Transverse colon (tissue), 4 donors: ENCODE measurements at regions not wholly inside any gene's neighbourhood (a gene's known extent, or its start where the extent isn't known, plus 50 kb on each side); places are given as distances from the start of the nearest gene placed in this dataset.

Experiments
- DNase-seq: peaks from one replicate; pipeline ENCODE4 v3.0.0-alpha.2; 2019
- H3K27ac ChIP-seq, 4 donors: fragments of 200-600 bp; sonication (generic); 2 replicates each; pipeline ENCODE4 v1.5.1; 2016 to 2018; ENCODE audit warnings: inconsistent platforms in 4 of 4
- H3K27me3 ChIP-seq: fragments of 200-600 bp; sonication (generic); 2 replicates; pipeline ENCODE4 v1.5.1; 2017; ENCODE audit warnings: inconsistent platforms
- H3K36me3 ChIP-seq, 4 donors: fragments of 200-600 bp; sonication (generic); 2 replicates each; pipeline ENCODE4 v1.5.1; 2017 to 2019; ENCODE audit warnings: inconsistent platforms in 4 of 4
- H3K4me1 ChIP-seq, 4 donors: fragments of 200-600 bp; sonication (generic); 2 replicates each; pipeline ENCODE4 v1.5.1; 2017 to 2020; ENCODE audit warnings: inconsistent platforms in 4 of 4
- H3K4me3 ChIP-seq, 4 donors: fragments of 200-600 bp; sonication (generic); 1 replicate in 1 of 4; 2 replicates in 3 of 4; pipeline versions ENCODE4 v1.5.1 to v1.6.1; 2017 to 2019; ENCODE audit warnings: inconsistent platforms in 4 of 4
- H3K9me3 ChIP-seq, 2 donors: fragments of 200-600 bp; sonication (generic); 2 replicates each; pipeline ENCODE4 v1.5.1; 2017 to 2019; ENCODE audit warnings: inconsistent platforms in 2 of 2
- EP300 ChIP-seq: sonication (generic); formaldehyde crosslinking; IDR thresholded peaks from one replicate; pipeline ENCODE4 v1.6.1; 2017; ENCODE audit warnings: antibody characterized with exemption, low read depth
- POLR2A ChIP-seq: fragments of 450-650 bp; IDR thresholded peaks from one replicate; pipeline ENCODE4 v1.6.1; 2016; ENCODE audit warnings: antibody characterized with exemption, mild to moderate bottlenecking, moderate library complexity
- POLR2AphosphoS5 ChIP-seq, 3 donors: sonication (generic); formaldehyde crosslinking; IDR thresholded peaks; one replicate each; pipeline ENCODE4 v1.6.1; 2016; ENCODE audit warnings: antibody characterized with exemption in 3 of 3
- WGBS, 2 donors: methylation state at CpG; one replicate each; pipeline ENCODE4 v1.1.5; 2018; ENCODE audit warnings: low coverage in 1 of 2; 5-methylcytosine and 5-hydroxymethylcytosine counted together
- in situ Hi-C, 4 donors: fragments of 200-750 bp; cut with MboI; loops; one replicate each; pipeline versions ENCODE4 v1.15.0 to v1.15.1; 2017; ENCODE audit warnings: low sequenced_read_pairs in 3 of 4, low pct_ligation_motif_present in 1 of 4, low pct_unique_long_range_greater_than_20kb in 1 of 4
- intact Hi-C: fragments of 100-400 bp; cut with DNase I; formaldehyde crosslinking; loops from one replicate; pipeline ENCODE4 v1.15.1; 2023; ENCODE audit warnings: low total_unique reads
- TF ChIP-seq, protein P1 (sequence below), 5 experiments: fragments of 200-600 bp in 3 of 5; fragments of 450-650 bp in 2 of 5; sonication (generic) in 3 of 5; IDR thresholded peaks; 1 replicate in 2 of 5; 2 replicates in 3 of 5; pipeline ENCODE4 v1.5.1; 2016 to 2017; ENCODE audit warnings: antibody characterized with exemption in 5 of 5, inconsistent platforms in 3 of 5, mild to moderate bottlenecking in 2 of 5, moderate library complexity in 1 of 5

DNA sequence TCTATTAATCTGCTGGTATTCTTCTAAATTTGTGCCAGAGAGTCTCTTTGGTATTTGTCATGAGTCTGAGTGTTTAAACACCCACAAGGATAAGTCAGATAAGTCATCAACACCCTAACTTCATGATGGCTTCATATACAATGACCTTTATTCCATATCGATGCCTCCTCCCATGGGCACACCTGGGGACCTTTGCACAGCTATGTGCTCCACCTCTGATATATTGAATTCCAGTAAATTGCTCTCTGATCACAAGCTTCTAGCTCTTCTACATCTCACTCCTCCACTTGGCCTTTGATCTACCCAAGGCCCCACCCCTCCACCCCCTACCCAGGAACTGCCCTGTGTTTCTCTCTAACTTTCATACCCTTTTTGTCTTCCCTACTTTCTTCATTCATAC lies 102.7 kb upstream of the MIER3 start:
- in situ Hi-C loops (no loop called here), intact Hi-C loops (no loop called here)
- peak overlapping the region; percentile 67 to 85 (median 83) for H3K27ac ChIP-seq
- H3K27me3 ChIP-seq = no peaks in the 10 kb centered on the region
- DNase-seq = peak; percentile 71
- no peaks in the 10 kb centered on the region for H3K36me3 ChIP-seq
- TF ChIP-seq EP300 (peak; percentile 43), POLR2A (no peak), POLR2AphosphoS5 (IDR thresholded peaks at IDR 0.05) (peak in 2 of 3 donors; percentile 18 to 61)
- H3K4me1 ChIP-seq = peaks cover 0 to 31% (median 11%) of the 10 kb centered on the region in 4 donors
- H3K4me3 ChIP-seq = no peak overlapping the region
- H3K9me3 ChIP-seq = no peaks in the 10 kb centered on the region
- 61 to 83% methylated on average over 1 of the region's 1 CpG for WGBS, 2 donors

DNA sequence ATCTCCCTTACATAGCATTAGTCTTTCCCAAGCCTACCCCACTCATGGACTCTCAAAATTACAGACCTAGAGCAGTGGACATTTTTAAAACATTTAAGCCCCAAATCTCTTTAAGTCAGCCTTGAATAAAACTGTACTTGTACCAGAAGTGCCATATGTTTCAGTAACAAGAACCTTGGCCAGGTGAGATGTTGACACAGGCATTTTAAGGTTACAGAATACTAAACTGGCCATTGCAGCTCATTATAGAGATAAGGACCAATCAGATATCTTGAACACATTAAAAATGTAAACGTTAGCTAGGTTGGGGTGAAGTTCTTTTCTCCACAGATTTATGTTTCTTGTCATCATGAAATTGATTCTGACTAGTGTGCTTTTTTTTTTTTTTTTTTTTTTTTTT lies 103.8 kb upstream of the MIER3 start:
- Histone ChIP-seq H3K9me3 (no peaks in the 10 kb centered on the region), H3K4me1 (peaks cover 0 to 31% (median 11%) of the 10 kb centered on the region in 4 donors), H3K36me3 (no peaks in the 10 kb centered on the region), H3K27me3 (no peaks in the 10 kb centered on the region), H3K27ac (peak overlapping the region; percentile 67 to 85 (median 83)), H3K4me3 (no peak overlapping the region)
- in situ Hi-C loops (no loop called here), intact Hi-C loops (no loop called here)
- WGBS, 2 donors = 39 to 63% methylated on average over 1 of the region's 1 CpG
- TF ChIP-seq POLR2AphosphoS5 (IDR thresholded peaks at IDR 0.05) (no peak), EP300 (no peak), POLR2A (no peak)
- TF ChIP-seq, protein P1, sequence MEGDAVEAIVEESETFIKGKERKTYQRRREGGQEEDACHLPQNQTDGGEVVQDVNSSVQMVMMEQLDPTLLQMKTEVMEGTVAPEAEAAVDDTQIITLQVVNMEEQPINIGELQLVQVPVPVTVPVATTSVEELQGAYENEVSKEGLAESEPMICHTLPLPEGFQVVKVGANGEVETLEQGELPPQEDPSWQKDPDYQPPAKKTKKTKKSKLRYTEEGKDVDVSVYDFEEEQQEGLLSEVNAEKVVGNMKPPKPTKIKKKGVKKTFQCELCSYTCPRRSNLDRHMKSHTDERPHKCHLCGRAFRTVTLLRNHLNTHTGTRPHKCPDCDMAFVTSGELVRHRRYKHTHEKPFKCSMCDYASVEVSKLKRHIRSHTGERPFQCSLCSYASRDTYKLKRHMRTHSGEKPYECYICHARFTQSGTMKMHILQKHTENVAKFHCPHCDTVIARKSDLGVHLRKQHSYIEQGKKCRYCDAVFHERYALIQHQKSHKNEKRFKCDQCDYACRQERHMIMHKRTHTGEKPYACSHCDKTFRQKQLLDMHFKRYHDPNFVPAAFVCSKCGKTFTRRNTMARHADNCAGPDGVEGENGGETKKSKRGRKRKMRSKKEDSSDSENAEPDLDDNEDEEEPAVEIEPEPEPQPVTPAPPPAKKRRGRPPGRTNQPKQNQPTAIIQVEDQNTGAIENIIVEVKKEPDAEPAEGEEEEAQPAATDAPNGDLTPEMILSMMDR (IDR thresholded peaks at IDR 0.05) = no peak
- no peak for DNase-seq

DNA sequence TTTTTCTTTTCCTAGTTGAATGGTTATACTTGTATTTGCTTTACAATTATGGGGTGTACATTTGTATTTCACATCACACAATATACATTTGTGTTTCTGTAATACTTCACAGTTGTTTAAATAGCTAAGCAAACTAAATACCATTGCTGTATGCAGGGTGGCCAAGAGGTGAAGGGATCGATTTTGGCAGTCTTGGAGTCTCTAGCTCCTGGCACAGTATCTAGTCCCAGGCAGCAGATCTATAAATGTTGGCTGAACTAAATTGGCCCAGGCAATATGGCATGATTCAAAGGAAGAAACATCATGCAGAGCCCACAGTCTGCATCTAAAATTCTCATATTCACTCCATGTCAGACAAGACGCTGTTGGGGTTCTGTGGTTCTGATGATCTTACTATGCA lies 110.1 kb upstream of the GPBP1 start:
- Histone ChIP-seq H3K4me3 (no peak overlapping the region), H3K4me1 (no peaks in the 10 kb centered on the region), H3K36me3 (no peaks in the 10 kb centered on the region), H3K9me3 (peaks cover 3 to 6% of the 10 kb centered on the region in 2 donors), H3K27ac (no peak overlapping the region), H3K27me3 (no peaks in the 10 kb centered on the region)
- intact Hi-C loops (no loop called here), in situ Hi-C loops (no loop called here)
- no peak for DNase-seq
- TF ChIP-seq, protein P1 (IDR thresholded peaks at IDR 0.05) = no peak
- no peak for TF ChIP-seq POLR2AphosphoS5 (IDR thresholded peaks at IDR 0.05)
- TF ChIP-seq POLR2A = no peak
- no peak for TF ChIP-seq EP300
- WGBS, 2 donors = 60 to 77% methylated on average over 2 of the region's 2 CpGs

DNA sequence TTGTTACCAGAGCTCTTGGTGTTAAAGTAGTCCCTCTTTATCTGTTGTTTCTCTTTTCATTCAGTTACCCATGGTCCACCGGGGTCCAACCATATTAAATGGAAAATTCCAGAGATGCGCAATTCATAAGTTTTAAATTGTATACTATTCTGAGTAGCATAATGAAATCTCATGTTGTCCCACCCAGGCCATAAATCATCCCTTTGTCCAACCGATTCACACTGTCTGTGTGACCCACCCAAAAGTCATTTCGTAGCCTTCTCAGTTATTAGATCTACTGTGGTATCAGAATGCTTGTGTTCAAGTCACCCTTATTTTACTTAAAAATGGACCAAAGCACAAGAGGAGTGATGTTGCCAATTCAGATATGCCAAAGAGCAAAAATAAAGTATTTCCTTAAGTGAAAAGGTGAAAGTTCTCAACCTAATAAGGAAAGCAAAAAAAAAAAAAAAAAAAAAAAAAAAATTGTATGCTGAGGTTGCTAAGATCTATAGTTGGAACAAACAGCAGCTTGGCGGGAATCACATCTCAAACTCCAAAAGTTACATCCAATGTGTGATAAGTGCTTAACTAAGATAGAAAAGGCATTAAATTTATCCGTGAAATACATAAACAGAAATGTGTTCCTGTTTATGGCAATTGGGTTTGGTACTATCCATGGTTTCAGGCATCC lies 106.8 kb upstream of the GPBP1 start:
- TF ChIP-seq EP300 (no peak), POLR2AphosphoS5 (IDR thresholded peaks at IDR 0.05) (no peak), POLR2A (no peak)
- TF ChIP-seq, protein P1 (IDR thresholded peaks at IDR 0.05) = no peak
- no peaks in the 10 kb centered on the region for H3K4me1 ChIP-seq
- no peak overlapping the region for H3K27ac ChIP-seq
- no peaks in the 10 kb centered on the region for H3K36me3 ChIP-seq
- intact Hi-C loops = no loop called here
- H3K27me3 ChIP-seq = no peaks in the 10 kb centered on the region
- peaks cover 6 to 8% of the 10 kb centered on the region in 2 donors for H3K9me3 ChIP-seq
- no peak overlapping the region for H3K4me3 ChIP-seq
- in situ Hi-C loops = no loop called here
- no peak for DNase-seq
- 75 to 87% methylated on average over 6 of the region's 6 CpGs for WGBS, 2 donors

DNA sequence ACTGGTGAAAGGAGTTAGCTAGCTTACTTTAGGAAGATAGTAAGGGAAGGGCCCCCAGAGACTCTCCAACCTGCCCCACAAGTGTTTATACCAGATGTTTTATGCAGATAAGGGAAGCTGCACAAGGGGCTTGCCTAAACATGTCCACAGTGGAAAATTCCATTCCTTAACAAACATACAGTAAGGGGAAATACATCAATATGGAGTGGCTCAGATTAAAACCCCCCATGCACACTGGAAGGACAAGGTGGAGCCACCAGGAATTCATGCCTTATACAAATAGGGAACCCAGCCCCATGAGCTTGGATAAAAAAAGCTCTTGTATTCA lies 106.3 kb upstream of the GPBP1 start:
- Histone ChIP-seq H3K9me3 (peaks cover 6 to 8% of the 10 kb centered on the region in 2 donors), H3K27ac (no peak overlapping the region), H3K36me3 (no peaks in the 10 kb centered on the region), H3K4me1 (no peaks in the 10 kb centered on the region), H3K4me3 (no peak overlapping the region), H3K27me3 (no peaks in the 10 kb centered on the region)
- in situ Hi-C loops (no loop called here), intact Hi-C loops (no loop called here)
- no peak for DNase-seq
- TF ChIP-seq EP300 (no peak), POLR2AphosphoS5 (IDR thresholded peaks at IDR 0.05) (no peak), POLR2A (no peak)
- TF ChIP-seq, protein P1 (IDR thresholded peaks at IDR 0.05) = no peak
